DMS153 (cell line): ENCODE measurements at regions not wholly inside any gene's neighbourhood (a gene's known extent, or its start where the extent isn't known, plus 50 kb on each side); places are given as distances from the start of the nearest gene placed in this dataset.
"Not testable (repeated sequence)": the region's sequence is repeated elsewhere in the genome, so short reads cannot be mapped to it uniquely, and the experiment has no call there.

Experiments used
- DNase-seq: peaks from one replicate; lab custom pipeline; 2025; lab: John Stamatoyannopoulos, UW

GRCh38 chr5:74403771-74404170 is 236.8 kb downstream of the ENC1 start:
- DNase-seq, result no peak

GRCh38 chr5:74402553-74402952 is 238.0 kb downstream of the ENC1 start:
- no peak for DNase-seq

- DNase-seq, result no peak
These were observed 238.6 kb downstream of the ENC1 start for GRCh38 chr5:74401946-74402320.

- DNase-seq, result no peak
These were observed 239.1 kb downstream of the ENC1 start for GRCh38 chr5:74401281-74401945.

DNA sequence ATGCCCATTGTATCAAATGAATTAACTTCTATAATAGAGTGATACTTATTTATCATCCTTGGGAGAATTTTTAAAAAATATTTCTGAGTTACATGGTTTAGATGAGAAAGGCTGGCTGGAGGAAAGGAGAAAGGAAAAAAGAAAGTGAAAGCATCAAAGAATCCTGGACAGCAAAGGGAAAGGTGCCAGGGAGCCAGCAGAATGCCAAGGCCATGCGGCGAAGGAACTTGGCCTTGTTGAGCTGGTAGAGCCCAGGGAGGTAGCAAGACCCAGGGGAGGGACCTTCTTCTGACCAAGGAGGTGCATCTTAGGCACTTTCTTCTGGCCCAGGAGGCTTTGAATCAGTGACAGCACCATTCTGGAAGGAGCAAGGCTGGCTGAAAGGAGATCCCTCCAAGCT is 240.5 kb downstream of the ENC1 start:
- no peak for DNase-seq

GRCh38 chr5:74396913-74397622 is 243.5 kb downstream of the ENC1 start:
- no peak for DNase-seq

- DNase-seq, result no peak
These were observed 245.3 kb downstream of the ENC1 start for GRCh38 chr5:74394916-74395880.

DNA sequence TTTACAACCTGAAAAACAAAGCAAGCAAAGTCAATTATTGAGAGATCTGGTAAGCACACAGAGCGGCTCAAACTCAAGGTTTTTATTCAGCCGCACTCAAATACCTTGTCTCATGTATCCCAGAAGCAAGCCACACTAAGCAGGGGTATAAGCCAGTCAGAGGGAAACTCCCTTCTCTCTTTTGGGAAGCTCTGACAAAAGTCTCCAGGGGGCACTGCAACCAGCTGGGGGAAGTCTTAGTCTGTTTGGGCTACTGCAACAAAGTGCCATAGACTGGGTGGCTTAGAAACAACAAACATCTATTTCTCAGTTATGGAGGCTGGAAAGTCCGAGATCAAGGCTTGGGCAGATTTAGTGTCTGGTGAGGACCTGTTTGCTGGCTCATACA is 246.0 kb downstream of the ENC1 start:
- DNase-seq, result no peak

GRCh38 chr5:74393943-74394342 is 246.6 kb downstream of the ENC1 start:
- no peak for DNase-seq

- DNase-seq, result no peak
These were observed 247.7 kb downstream of the ENC1 start for GRCh38 chr5:74392711-74393351.

DNA sequence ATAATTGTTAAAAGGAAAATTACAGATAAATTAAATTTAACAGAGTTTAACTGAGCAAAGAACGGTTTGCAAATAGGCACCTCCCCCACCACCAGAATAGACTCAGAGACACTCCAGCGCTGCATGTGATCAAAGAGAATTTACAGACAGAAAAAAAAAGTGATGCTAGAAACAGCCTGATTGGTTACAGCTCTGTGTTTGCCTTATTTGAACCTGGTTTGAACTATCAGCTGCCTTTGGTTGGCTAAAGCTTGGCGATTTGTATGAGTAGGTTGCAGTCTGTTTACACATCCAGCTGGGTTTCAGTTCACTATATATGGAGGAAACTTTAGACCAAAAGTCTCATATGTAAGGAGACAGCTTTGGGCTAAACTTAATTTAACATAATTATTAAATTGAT is 249.1 kb downstream of the ENC1 start:
- DNase-seq, result no peak

- no peak for DNase-seq
These were observed 249.7 kb downstream of the ENC1 start for GRCh38 chr5:74390822-74391221.

GRCh38 chr5:74390306-74390637 is 250.3 kb downstream of the ENC1 start:
- no peak for DNase-seq

GRCh38 chr5:74389531-74390305 is 250.8 kb downstream of the ENC1 start:
- DNase-seq, result no peak

DNA sequence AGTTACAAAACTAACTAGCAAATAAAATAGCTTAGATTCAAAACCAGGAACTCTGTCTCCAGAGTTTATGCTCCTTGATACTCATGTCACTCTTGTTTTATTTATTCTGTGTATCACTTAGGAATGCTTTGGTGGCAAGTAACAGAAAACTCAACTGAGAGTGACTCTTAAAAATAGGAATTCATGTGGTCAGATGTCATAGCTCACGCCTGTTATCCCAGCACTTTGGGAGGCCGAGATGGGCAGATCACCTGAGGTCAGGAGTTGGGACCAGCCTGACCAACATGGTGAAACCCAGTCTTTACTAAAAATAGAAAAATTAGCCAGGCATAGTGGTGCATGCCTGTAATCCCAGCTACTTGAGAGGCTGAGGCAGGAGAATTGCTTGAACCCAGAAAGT is 252.1 kb downstream of the ENC1 start:
- DNase-seq, result not testable (repeated sequence)

DNA sequence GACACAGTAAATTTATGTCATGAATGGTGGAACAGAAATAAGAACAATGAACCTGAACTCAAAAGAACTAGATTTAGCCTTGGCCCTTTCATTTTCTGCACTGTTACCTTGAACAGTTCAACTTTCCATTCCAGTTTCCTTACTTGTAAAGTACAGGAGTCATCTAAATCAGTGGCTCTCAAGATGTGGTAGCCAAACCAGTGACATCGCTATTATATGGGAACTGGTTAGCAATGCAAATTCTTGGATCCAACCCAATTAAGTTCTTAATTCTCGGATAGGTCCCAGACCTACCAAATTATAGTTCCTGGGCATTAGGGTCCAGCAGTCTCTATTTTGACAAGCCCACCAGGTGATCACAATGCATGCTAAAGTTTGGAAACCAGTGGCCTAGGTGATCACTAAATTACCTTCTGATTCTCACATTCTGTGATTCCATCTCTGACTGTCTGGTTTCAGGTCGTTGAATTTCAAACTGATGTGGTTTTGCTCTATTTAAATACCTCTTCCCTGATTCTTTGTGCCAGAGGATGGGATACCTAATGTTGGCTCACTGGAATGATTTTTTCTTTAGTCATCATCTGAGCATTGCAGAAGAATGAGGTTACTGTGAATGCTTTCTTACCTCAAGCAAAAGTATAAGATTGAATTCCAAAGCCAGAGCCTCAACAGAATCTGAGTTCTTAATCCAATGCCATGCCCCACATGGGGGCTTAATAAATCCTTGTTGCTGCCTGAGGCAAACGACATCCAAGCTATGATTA is 253.8 kb downstream of the ENC1 start:
- no peak for DNase-seq

DNA sequence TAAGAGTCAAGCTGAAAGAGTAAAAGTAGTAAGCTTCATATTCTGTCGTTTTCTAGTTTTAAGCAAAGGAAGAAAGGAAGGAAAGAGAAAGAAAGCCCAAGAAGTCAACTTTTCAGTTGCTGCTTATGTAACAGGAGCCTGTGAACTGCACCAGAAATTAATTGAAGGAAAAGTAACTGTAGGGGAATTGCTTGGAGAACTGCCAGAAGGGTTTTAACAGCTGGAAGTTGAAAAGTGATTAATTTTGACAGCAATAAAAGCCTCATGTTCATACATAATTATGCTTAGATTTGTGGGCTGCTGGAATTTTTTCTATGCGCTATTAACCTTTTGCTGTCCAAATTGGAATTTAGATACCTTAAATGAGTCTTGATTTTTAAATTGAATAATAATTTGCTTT is 255.7 kb downstream of the ENC1 start:
- DNase-seq, result no peak

DNA sequence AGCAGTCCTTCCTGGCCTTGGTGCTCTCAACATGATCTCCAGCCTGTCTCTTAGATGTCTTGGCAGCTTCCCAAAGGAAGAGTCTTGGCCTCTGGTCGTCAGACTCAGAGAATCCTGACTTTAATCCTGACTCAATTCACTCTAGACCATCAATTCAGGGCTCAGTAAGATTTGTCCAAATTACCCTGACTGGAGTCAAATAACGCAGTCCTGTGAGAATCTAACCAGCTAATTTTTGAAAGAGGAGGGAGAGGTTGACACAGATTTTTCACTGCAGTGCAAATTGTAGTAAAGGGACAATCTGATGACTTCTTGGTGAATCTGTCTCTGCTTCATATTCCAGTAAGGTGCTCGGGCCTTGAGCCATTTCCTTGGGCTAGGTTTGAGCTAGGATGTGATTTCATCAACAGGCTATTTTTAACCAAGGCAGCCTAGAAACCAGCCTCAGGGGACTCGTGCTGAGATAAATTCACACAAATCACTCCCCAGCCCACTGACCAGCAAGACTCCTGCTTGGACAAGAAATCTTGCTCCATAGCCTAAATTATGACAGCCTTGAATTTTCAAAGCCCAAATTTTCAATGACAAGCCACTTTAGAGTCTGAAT is 257.4 kb downstream of the ENC1 start:
- no peak for DNase-seq

DNA sequence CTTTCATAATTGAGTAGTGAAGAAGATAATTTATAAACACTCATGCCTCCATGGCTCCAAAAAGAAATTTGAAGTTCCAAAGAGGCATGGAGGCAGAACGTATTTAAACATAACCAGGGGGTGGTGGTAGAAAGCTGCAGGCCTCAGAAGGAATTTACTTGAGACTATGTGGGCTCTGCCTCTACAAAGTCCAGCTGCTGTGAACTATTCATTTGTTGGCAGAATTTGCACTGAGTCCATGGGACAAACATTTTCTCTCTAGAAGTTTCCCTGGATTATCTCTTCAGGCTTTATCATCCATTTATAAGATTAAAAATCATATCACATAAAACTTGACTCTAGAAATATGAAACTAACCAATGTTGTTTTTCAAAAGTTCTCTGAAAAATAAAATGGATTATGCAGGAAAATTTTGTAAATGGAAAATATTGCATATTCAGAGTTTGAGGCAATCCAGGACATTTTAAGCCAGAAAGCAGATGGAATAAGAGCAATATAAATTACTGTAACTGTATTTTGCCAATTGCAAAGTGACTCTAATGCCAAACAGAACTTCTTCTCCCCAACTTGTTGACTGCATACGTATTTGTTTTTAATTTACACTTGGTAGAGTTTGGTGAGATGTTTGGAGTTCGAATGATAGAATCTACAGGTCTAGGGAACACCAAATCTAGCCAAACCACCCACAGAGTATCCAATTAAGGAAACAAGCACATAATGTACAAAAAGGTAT is 258.2 kb downstream of the ENC1 start:
- DNase-seq, result no peak

DNA sequence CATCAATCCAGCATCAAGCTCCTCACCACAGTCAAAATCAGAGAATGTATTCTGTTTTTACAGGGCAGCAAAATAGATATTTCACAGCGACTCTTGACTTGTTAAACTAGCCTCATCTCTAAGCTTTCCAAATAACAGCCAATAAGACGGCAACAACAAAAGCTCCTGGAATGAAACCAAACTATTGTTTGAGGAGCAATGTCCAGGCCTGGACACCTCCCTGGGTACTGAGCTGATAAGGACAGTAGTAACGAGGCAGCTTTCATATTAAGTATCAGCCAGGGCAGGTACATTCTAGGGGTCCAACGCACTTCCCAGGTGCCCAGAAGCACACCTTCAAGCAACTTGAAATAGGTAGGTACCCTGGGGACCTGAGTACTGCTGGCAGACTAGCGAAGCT is 260.3 kb downstream of the ENC1 start:
- DNase-seq, result no peak
